ENCODE measurements at regions not wholly inside any gene's neighbourhood (a gene's known extent, or its start where the extent isn't known, plus 50 kb on each side); places are given as distances from the start of the nearest gene placed in this dataset.

DNA sequence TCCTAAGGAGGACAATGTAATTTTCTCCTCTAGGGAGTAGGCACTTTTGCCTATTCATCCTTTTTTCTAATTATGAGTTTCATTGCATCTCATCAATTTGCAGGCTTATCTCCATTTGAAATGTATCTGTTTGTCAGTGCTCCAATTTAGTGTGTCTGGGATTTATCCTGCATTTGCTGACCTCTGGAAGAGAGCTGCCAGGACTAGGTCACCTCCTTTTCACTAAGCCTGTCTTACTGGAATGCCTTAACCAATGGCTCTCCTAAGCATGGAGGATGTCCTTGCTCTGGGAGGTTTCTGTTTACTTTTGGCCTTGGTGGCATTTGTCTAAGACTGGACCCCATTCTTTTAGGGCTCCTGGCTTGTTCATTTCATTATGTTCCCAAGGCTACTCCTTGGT, 261.5 kb downstream of the NEBL start:
- DNase-seq (ENCODE audit: low spot score) = no peak
- H3K27ac Mint-ChIP-seq = no peak overlapping the region
- no peaks in the 10 kb centered on the region for H3K36me3 Mint-ChIP-seq (ENCODE audit: low read depth)
- H3K27me3 Mint-ChIP-seq (ENCODE audit: low read depth) = no peaks in the 10 kb centered on the region
- H3K9me3 Mint-ChIP-seq = peaks cover 15% of the 10 kb centered on the region
- H3K4me1 Mint-ChIP-seq (ENCODE audit: low read depth) = no peaks in the 10 kb centered on the region
- H3K4me3 Mint-ChIP-seq = no peak overlapping the region

DNA sequence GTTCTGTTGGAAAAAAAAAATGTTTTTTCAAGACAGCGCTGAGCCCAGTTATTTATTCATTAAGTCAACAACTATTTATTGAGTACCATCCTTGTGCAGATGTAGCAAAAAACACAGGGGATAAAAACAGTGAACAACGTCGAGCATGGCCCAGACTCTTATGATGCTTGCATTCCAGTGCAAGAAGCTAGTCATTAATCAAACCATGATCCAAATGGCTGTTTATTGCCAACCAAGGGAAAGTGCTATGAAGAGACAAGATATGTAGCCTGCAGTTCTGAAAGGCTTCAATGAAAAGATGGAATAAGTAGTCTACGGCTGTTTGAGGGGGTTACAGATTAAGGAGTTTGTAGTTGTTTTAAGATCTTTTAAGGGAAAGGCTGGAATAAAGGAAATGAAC, 262.3 kb downstream of the NEBL start:
- Mint-ChIP-seq H3K4me1 (ENCODE audit: low read depth) (no peaks in the 10 kb centered on the region), H3K36me3 (ENCODE audit: low read depth) (no peaks in the 10 kb centered on the region), H3K9me3 (peaks cover 15% of the 10 kb centered on the region), H3K27me3 (ENCODE audit: low read depth) (no peaks in the 10 kb centered on the region), H3K27ac (no peak overlapping the region), H3K4me3 (no peak overlapping the region)
- DNase-seq (ENCODE audit: low spot score) = no peak

DNA sequence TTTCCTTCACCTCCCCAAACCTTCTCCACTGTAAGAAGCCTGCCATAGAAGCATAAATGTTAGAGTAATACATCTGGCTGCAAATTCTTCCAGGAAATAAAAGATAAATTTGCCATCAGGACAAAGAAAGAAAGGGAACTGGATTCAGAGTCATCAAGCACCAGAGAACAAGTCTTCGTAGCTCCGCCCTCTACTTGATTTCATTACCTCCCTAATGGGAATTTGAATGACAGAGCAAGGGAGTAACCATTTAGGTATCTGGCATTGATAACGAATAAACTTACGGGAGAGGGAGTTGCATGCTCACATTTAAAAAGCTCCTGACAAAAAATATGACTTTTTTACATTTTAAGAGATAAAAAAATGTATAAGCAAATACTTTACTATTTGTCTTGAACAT, 263.4 kb downstream of the NEBL start:
- Mint-ChIP-seq H3K36me3 (ENCODE audit: low read depth) (no peaks in the 10 kb centered on the region), H3K9me3 (peaks cover 13% of the 10 kb centered on the region), H3K4me1 (ENCODE audit: low read depth) (no peaks in the 10 kb centered on the region), H3K4me3 (no peak overlapping the region), H3K27ac (no peak overlapping the region), H3K27me3 (ENCODE audit: low read depth) (no peaks in the 10 kb centered on the region)
- DNase-seq (ENCODE audit: low spot score) = no peak

DNA sequence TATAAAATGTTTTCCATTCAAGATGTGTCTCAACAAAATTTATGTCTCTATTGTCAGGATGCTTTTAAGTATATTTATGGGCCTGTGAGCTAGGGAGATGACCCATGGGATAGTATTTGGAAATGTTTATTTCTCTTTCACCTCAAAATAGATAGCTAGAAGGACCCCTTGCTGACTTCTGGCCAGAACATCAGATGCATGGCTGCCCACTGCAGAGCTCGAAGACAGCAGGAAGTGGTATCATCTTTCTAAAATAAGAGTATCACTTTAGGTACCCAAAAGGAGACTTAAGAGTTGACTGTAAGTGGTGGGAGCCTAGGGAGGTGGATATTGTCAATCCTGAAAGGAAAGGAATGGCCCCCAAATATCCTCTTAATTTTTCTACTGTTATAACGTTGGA, 264.4 kb downstream of the NEBL start:
- no peaks in the 10 kb centered on the region for H3K36me3 Mint-ChIP-seq (ENCODE audit: low read depth)
- peaks cover 7% of the 10 kb centered on the region for H3K9me3 Mint-ChIP-seq
- H3K4me3 Mint-ChIP-seq = no peak overlapping the region
- H3K27ac Mint-ChIP-seq = no peak overlapping the region
- no peak for DNase-seq (ENCODE audit: low spot score)
- H3K27me3 Mint-ChIP-seq (ENCODE audit: low read depth) = no peaks in the 10 kb centered on the region
- peaks cover 3% of the 10 kb centered on the region for H3K4me1 Mint-ChIP-seq (ENCODE audit: low read depth)

DNA sequence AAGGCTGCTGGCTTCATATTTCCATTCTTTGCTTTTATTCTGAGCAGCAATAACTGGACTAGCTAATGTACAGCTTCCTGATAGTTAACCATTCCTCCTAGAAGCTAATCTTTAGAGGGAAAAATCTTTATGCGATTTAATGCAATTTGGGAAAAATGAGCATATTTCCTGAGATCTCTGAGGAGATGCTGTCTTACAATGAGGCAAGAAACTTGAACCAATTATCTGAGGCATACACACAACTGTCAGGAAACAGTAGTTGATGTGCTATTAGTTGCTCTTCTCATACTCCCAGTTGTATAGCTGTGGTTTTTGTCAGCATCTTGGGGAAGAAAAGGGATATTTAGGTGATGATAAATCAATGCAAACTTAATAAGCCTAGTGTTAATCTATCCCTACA, 265.9 kb downstream of the NEBL start:
- no peaks in the 10 kb centered on the region for H3K9me3 Mint-ChIP-seq
- H3K27me3 Mint-ChIP-seq (ENCODE audit: low read depth) = no peaks in the 10 kb centered on the region
- H3K4me1 Mint-ChIP-seq (ENCODE audit: low read depth) = peaks cover 3% of the 10 kb centered on the region
- H3K36me3 Mint-ChIP-seq (ENCODE audit: low read depth) = no peaks in the 10 kb centered on the region
- no peak overlapping the region for H3K27ac Mint-ChIP-seq
- no peak overlapping the region for H3K4me3 Mint-ChIP-seq
- no peak for DNase-seq (ENCODE audit: low spot score)

DNA sequence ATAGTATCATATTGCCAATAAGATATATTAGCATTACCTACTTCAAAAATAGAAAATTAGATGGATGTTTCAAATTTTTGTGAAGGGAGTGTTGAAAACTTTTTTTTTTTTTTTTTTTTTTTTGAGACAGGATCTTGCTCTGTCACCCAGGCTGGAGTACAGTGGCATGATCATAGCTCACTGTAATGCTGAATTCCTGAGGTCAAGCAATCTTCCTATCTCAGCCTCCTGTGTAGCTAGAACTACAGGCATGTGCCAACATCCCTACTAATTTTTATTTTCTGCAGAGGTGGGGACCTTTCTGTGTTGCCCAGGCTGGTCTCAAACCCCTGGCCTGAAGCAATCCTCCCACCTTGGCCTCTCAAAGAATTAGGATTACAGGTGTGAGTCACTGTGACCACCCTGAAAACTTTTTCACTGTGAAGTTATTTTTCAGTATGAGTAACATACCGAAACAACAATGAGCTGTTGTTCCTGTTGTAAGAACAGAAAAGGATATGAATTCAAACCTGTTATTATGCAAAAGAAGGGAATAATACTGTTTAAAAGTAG, 266.9 kb downstream of the NEBL start:
- peaks cover 3% of the 10 kb centered on the region for H3K4me1 Mint-ChIP-seq (ENCODE audit: low read depth)
- H3K9me3 Mint-ChIP-seq = no peaks in the 10 kb centered on the region
- no peak overlapping the region for H3K27ac Mint-ChIP-seq
- DNase-seq (ENCODE audit: low spot score) = no peak
- no peaks in the 10 kb centered on the region for H3K36me3 Mint-ChIP-seq (ENCODE audit: low read depth)
- no peaks in the 10 kb centered on the region for H3K27me3 Mint-ChIP-seq (ENCODE audit: low read depth)
- no peak overlapping the region for H3K4me3 Mint-ChIP-seq

DNA sequence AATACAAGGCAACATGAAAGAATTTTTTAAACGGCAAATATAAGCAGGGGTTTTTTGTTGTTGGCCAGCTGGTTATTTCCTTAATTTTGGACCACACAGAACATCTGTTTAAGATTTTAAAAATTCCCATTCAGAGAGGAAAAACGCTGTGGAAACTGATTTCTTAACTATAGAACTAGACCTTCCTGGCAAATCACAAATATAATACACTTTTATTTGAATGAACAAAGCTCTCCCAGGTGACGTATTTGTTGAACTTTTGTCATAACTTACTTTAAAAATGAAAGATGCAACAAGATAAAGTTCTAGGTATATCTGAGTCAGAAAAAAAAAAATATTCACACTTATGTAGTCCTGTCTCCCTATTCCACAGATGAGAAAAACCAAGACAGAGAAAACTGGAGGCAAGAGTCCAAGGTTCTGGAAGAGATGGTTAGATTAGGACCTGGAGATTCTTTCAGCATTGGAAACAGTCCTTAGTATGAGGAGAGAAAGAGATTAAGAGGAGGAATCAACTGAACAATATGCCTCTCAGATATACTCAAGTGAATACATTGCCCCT, 269.1 kb downstream of the NEBL start:
- no peaks in the 10 kb centered on the region for H3K27me3 Mint-ChIP-seq (ENCODE audit: low read depth)
- H3K4me3 Mint-ChIP-seq = no peak overlapping the region
- no peaks in the 10 kb centered on the region for H3K9me3 Mint-ChIP-seq

DNA sequence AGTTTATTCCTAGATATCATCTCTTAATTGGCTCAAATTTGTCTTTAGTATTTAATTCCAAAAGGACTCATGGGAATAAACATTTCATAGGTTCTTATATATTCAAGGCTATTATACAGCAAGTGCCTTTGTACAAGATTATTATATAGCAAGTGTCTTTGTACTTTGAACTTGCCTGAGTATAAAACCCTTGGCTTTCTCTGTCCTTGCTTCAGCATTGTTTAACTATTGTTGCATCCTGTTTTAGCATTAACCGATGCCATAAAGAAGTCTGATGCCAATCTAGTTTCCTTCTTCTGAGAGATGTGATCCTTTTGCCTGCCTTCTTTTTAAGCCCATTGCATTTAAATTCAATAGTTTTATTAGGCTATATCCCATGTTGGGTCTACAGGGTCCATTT, 270.0 kb downstream of the NEBL start:
- DNase-seq (ENCODE audit: low spot score) = no peak
- Mint-ChIP-seq H3K4me3 (no peak overlapping the region), H3K27ac (no peak overlapping the region), H3K36me3 (ENCODE audit: low read depth) (no peaks in the 10 kb centered on the region), H3K4me1 (ENCODE audit: low read depth) (peaks cover 3% of the 10 kb centered on the region), H3K9me3 (no peaks in the 10 kb centered on the region), H3K27me3 (ENCODE audit: low read depth) (no peaks in the 10 kb centered on the region)

More for the DNA sequence above, 269.1 kb downstream of the NEBL start:
- no peak overlapping the region for H3K27ac Mint-ChIP-seq
- H3K4me1 Mint-ChIP-seq (ENCODE audit: low read depth) = peaks cover 3% of the 10 kb centered on the region
- no peak for DNase-seq (ENCODE audit: low spot score)
- H3K36me3 Mint-ChIP-seq (ENCODE audit: low read depth) = no peaks in the 10 kb centered on the region

DNA sequence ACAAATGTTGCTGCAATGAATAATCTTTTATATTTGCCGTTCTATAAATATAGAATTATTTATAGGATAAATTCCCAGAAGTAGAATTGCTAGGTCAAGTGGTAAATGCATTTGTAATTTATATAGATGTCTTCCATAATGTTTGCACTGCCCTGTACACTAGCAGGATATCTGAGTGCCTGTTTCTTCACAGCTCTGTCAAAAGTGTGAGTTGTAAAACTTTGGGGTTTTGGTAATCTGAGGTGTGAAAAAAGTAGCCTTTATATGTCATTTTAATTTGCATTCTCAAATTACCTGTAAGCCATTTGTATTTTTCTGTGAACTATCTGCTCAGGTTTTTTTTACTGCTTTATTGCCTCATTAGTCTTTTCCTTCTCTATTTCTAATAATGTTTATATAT, 271.2 kb downstream of the NEBL start:
- no peak overlapping the region for H3K4me3 Mint-ChIP-seq
- H3K27ac Mint-ChIP-seq = no peak overlapping the region
- peaks cover 3% of the 10 kb centered on the region for H3K4me1 Mint-ChIP-seq (ENCODE audit: low read depth)
- DNase-seq (ENCODE audit: low spot score) = no peak
- no peaks in the 10 kb centered on the region for H3K9me3 Mint-ChIP-seq
- H3K36me3 Mint-ChIP-seq (ENCODE audit: low read depth) = no peaks in the 10 kb centered on the region
- no peaks in the 10 kb centered on the region for H3K27me3 Mint-ChIP-seq (ENCODE audit: low read depth)

DNA sequence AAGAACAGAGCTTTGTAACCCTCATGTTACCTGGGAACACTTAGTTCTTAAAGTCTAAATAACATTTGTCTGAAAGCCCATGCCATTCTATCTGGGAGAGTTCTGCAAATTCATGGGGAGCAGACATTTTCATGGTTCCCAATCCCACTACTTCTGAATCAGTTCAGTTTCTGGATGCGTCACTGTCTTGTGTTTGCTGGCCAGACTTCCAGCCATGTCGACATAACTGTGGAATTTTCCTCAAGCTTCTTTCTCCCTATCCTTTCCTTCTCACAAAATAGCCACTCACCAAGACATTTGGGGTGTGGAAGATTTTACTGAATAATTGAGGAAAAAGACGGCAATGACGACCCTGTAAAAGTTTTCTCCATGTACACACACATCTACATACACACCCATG, 272.5 kb downstream of the NEBL start:
- no peak overlapping the region for H3K4me3 Mint-ChIP-seq
- H3K9me3 Mint-ChIP-seq = no peaks in the 10 kb centered on the region
- H3K27me3 Mint-ChIP-seq (ENCODE audit: low read depth) = no peaks in the 10 kb centered on the region
- peaks cover 3% of the 10 kb centered on the region for H3K4me1 Mint-ChIP-seq (ENCODE audit: low read depth)
- no peak overlapping the region for H3K27ac Mint-ChIP-seq
- DNase-seq (ENCODE audit: low spot score) = no peak
- no peaks in the 10 kb centered on the region for H3K36me3 Mint-ChIP-seq (ENCODE audit: low read depth)

DNA sequence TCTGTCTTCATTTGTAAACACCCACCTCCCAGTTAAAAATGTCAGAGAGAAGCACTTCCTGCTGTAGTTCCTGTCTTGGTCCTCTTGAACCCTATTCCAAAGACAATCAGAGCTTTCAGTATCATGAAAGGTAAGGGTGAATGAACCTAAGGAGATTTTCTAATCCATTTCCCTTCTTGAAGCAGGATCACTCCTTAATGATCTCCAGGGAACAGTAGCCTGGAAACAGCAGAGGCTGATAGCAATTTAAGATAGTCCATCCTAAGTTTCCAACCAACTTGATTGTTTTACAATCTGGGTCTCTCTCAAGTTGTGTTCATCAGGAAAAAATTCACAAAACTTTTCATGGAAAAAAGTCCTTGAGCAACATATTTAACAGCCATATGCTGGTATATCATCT, 273.6 kb downstream of the NEBL start:
- DNase-seq (ENCODE audit: low spot score) = no peak
- Mint-ChIP-seq H3K27me3 (ENCODE audit: low read depth) (no peaks in the 10 kb centered on the region), H3K9me3 (no peaks in the 10 kb centered on the region), H3K36me3 (ENCODE audit: low read depth) (no peaks in the 10 kb centered on the region), H3K4me1 (ENCODE audit: low read depth) (peaks cover 3% of the 10 kb centered on the region), H3K4me3 (no peak overlapping the region), H3K27ac (no peak overlapping the region)

DNA sequence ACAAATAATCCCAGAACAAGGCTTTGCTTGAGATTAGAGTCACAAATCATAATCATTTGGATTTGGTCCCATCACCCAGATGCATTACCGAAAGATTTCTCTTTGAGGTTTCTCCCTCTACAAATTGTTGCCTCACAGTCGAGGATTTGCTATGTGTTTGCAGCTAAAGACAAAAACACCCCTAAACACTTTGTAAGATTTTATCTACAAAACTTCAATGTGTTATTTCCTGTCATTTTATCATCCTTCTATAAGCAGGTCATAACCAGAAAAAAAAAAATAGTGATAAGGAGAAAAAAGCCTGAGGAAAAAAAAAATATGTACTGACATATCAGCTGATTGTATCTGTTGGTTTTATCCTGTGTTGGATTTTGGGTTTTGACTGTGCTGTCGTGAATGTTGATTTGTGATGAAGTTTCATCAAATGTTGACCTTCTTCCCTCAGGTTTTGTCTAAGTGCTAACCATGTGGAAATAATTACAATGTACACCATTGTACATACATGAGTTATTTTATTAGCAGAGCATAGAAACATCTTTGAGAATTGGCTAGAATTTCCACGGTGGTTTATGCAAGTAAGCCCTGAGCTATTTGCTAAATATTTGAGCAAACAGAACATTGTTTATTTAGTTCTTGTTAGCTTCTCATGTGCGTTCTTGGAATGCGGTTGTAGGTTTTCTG, 274.4 kb downstream of the NEBL start:
- Mint-ChIP-seq H3K36me3 (ENCODE audit: low read depth) (no peaks in the 10 kb centered on the region), H3K9me3 (no peaks in the 10 kb centered on the region), H3K4me3 (no peak overlapping the region), H3K27ac (no peak overlapping the region), H3K4me1 (ENCODE audit: low read depth) (no peaks in the 10 kb centered on the region), H3K27me3 (ENCODE audit: low read depth) (no peaks in the 10 kb centered on the region)
- DNase-seq (ENCODE audit: low spot score) = no peak

DNA sequence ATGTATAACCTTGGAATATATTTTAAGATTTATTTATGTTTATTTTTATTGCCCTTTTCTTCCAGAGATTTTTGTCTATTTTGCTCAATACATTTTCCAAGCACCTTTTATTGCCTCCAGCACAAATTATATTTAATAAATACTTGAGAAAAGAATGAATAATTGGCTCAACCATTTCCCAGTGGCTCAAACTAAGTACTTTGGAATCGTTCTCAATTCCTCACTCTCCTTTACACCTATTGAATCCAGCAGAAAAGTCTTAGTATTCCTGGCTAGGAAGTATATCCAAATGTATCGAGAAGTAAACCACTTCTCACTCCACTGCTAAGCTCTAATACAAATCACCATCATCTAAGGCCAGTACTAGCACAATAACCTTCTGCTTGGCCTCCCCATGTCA, 276.1 kb downstream of the NEBL start:
- Mint-ChIP-seq H3K36me3 (ENCODE audit: low read depth) (no peaks in the 10 kb centered on the region), H3K27ac (no peak overlapping the region), H3K4me1 (ENCODE audit: low read depth) (peaks cover 5% of the 10 kb centered on the region), H3K27me3 (ENCODE audit: low read depth) (no peaks in the 10 kb centered on the region), H3K9me3 (no peaks in the 10 kb centered on the region), H3K4me3 (no peak overlapping the region)
- DNase-seq (ENCODE audit: low spot score) = no peak

DNA sequence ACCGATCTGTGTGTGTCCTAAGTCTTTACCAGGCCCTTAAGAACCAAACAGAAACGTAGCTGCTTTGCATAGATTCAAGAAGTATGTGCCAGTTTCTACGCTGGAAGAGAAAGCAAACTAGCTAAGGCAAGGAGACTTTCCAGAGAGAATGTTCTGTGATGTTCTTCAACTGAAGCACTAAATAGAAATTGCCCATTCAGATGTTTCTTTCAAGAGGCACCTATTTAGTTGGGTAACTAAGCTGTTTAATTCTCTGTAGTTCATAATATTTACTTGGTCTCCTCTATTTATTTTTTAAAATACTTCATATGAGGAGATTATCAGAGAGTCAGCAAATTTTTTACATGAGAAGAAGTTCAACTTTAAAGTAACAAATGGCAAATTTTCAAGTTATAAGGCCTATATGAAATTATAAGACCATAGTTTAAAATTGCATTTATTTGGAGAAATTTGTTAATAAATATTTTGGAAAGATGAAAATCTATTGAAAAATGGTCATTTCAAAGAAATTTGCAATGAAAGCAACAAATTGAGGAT, 279.0 kb downstream of the NEBL start:
- Mint-ChIP-seq H3K36me3 (ENCODE audit: low read depth) (no peaks in the 10 kb centered on the region), H3K4me3 (no peak overlapping the region), H3K9me3 (peaks cover 6% of the 10 kb centered on the region), H3K27me3 (ENCODE audit: low read depth) (no peaks in the 10 kb centered on the region), H3K4me1 (ENCODE audit: low read depth) (peaks cover 5% of the 10 kb centered on the region), H3K27ac (no peak overlapping the region)
- no peak for DNase-seq (ENCODE audit: low spot score)

All from T-helper 2 cell treated with Interferon-gamma antibody and Interleukin-4, amounts not matched to agents 5 μg/mL and 100 μg/mL, for 36 hours (primary cell).